Endothelial cell of umbilical vein (primary cell): ENCODE measurements at regions not wholly inside any gene's neighbourhood (a gene's known extent, or its start where the extent isn't known, plus 50 kb on each side); places are given as distances from the start of the nearest gene placed in this dataset.

ENCODE experiments used
- CTCF ChIP-seq, 2 donors: IDR thresholded peaks; 1 replicate in 1 of 2; 2 replicates in 1 of 2; pipeline ENCODE4 v1.5.1; 2011; ENCODE audit warnings: low read length in 2 of 2, mild to moderate bottlenecking in 2 of 2, moderate library complexity in 2 of 2, control low read depth in 1 of 2, inconsistent platforms in 1 of 2, low read depth in 1 of 2; ENCODE audit not compliant: insufficient read depth in 1 of 2; ENCODE audit errors: extremely low read depth in 1 of 2
- EZH2 ChIP-seq: IDR thresholded peaks from 2 replicates; pipeline ENCODE4 v1.6.1; 2012; ENCODE audit warnings: borderline replicate concordance, low read depth, mild to moderate bottlenecking, moderate library complexity, low read length, inconsistent platforms; ENCODE audit not compliant: severe bottlenecking
- FOS ChIP-seq: IDR thresholded peaks from 2 replicates; pipeline ENCODE4 v1.6.1; 2011; ENCODE audit warnings: mild to moderate bottlenecking, low read length, moderate library complexity, borderline replicate concordance; ENCODE audit not compliant: insufficient read depth
- GATA2 ChIP-seq: IDR thresholded peaks from 2 replicates; pipeline ENCODE4 v1.7.0; 2011; ENCODE audit warnings: low read depth, mild to moderate bottlenecking, moderate library complexity, mixed read lengths, low read length; ENCODE audit not compliant: insufficient read length, insufficient read depth
- JUN ChIP-seq: IDR thresholded peaks from 2 replicates; pipeline ENCODE4 v1.6.1; 2011; ENCODE audit warnings: borderline replicate concordance, low read depth; ENCODE audit not compliant: insufficient read length, insufficient read depth
- MAX ChIP-seq: IDR thresholded peaks from 2 replicates; pipeline ENCODE4 v1.6.1; 2011; ENCODE audit not compliant: insufficient read depth, insufficient read length
- MYC ChIP-seq: IDR thresholded peaks from one replicate; pipeline ENCODE4 v1.6.1; 2011; ENCODE audit warnings: mild to moderate bottlenecking, low read depth, low read length
- POLR2A ChIP-seq: IDR thresholded peaks from 2 replicates; pipeline ENCODE4 v1.6.1; 2012; ENCODE audit warnings: low read depth, mild to moderate bottlenecking, control low read depth, low read length
- POLR2AphosphoS5 ChIP-seq: IDR thresholded peaks from 2 replicates; pipeline ENCODE4 v1.6.1; 2012; ENCODE audit warnings: low read depth, mild to moderate bottlenecking, control low read depth, low read length, moderate library complexity; ENCODE audit not compliant: insufficient read depth

GRCh38 chr4:154086247-154086646 lies 297.4 kb upstream of the SFRP2 start:
- no peak for TF ChIP-seq CTCF (IDR thresholded peaks at IDR 0.05; ENCODE audit: extremely low read depth in 1 of 2, insufficient read depth in 1 of 2, low read depth in 1 of 2, low read length in 2 of 2)
- TF ChIP-seq POLR2AphosphoS5, result no peak
- no peak for TF ChIP-seq MAX
- no peak for TF ChIP-seq POLR2A
- no peak for TF ChIP-seq FOS
- no peak for TF ChIP-seq EZH2
- no peak for TF ChIP-seq JUN
- no peak for TF ChIP-seq MYC
- TF ChIP-seq GATA2, result no peak
